SK-N-SH (cell line): ENCODE measurements at regions not wholly inside any gene's neighbourhood (a gene's known extent, or its start where the extent isn't known, plus 50 kb on each side); places are given as distances from the start of the nearest gene placed in this dataset.

Source experiments
- EP300 ChIP-seq, 2 experiments: IDR thresholded peaks; 2 replicates each; pipeline versions ENCODE4 v1.4.0 to v1.6.1; 2012; ENCODE audit warnings: borderline replicate concordance in 1 of 2, low read depth in 1 of 2, low read length in 1 of 2
- EZH2phosphoT487 ChIP-seq: fragments of 200-600 bp; sonication (generic); IDR thresholded peaks from 2 replicates; pipeline ENCODE4 v1.6.1; 2017; ENCODE audit warnings: low read depth, mixed run types, mild to moderate bottlenecking, antibody characterized with exemption, moderate library complexity, borderline replicate concordance
- JUND ChIP-seq: IDR thresholded peaks from 2 replicates; pipeline ENCODE4 v1.4.0; 2012
- MAX ChIP-seq: IDR thresholded peaks from 2 replicates; pipeline ENCODE4 v1.4.0; 2012; ENCODE audit warnings: low read depth
- NRF1 ChIP-seq: IDR thresholded peaks from 2 replicates; pipeline ENCODE4 v1.6.1; 2012; ENCODE audit warnings: low read depth, mild to moderate bottlenecking, low read length
- POLR2AphosphoS5 ChIP-seq: IDR thresholded peaks from 2 replicates; pipeline ENCODE4 v1.6.1; 2012; ENCODE audit warnings: low read depth, low read length
- SMC3 ChIP-seq: IDR thresholded peaks from 2 replicates; pipeline ENCODE4 v1.6.1; 2012; ENCODE audit warnings: low read depth, low read length, improper control_type of control experiment
- TCF12 ChIP-seq: IDR thresholded peaks from 2 replicates; pipeline ENCODE4 v1.4.0; 2012
- YY1 ChIP-seq: IDR thresholded peaks from 2 replicates; pipeline ENCODE4 v1.4.0; 2012; ENCODE audit warnings: low read depth, mild to moderate bottlenecking
- TF ChIP-seq, protein P1 (sequence below): fragments of 200-600 bp; sonication (generic); IDR thresholded peaks from 2 replicates; pipeline ENCODE4 v1.6.1; 2017; ENCODE audit warnings: antibody characterized with exemption, mild to moderate bottlenecking, moderate library complexity
- TF ChIP-seq, protein P2 (sequence below): IDR thresholded peaks from 2 replicates; pipeline ENCODE4 v1.6.1; 2012; ENCODE audit warnings: mild to moderate bottlenecking, low read depth, low read length, moderate library complexity
- TF ChIP-seq, protein P3 (sequence below): IDR thresholded peaks from 2 replicates; pipeline ENCODE4 v1.4.0; 2012; ENCODE audit warnings: low read depth, borderline replicate concordance

DNA sequence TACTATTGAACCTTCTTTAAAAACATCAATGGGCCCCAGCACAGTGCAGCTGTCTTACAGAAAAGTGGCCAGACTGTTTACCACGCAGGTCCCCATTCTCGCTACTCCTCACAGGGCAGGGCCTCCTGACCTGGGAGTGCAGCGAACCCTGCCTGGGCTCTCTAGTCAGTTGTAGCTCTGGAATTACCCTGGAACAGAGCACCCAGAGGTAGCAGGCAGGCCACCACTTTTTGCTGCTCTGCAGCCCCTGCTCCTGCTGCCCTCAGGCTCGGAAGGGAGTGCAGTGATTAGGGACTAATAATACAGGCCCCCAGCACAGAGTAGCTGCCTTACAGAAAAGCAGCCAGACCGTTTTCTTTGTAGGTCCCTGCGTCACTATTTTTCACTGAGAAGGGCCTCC is 1563.0 kb downstream of the SUCLG1 start:
- TF ChIP-seq POLR2AphosphoS5 (no peak), MAX (no peak), SMC3 (no peak), TCF12 (no peak), JUND (no peak), YY1 (no peak), EP300 (IDR thresholded peaks at IDR 0.05; ENCODE audit: borderline replicate concordance in 1 of 2, low read depth in 1 of 2, low read length in 1 of 2) (no peak), NRF1 (no peak), EZH2phosphoT487 (no peak)
- TF ChIP-seq, protein P1, sequence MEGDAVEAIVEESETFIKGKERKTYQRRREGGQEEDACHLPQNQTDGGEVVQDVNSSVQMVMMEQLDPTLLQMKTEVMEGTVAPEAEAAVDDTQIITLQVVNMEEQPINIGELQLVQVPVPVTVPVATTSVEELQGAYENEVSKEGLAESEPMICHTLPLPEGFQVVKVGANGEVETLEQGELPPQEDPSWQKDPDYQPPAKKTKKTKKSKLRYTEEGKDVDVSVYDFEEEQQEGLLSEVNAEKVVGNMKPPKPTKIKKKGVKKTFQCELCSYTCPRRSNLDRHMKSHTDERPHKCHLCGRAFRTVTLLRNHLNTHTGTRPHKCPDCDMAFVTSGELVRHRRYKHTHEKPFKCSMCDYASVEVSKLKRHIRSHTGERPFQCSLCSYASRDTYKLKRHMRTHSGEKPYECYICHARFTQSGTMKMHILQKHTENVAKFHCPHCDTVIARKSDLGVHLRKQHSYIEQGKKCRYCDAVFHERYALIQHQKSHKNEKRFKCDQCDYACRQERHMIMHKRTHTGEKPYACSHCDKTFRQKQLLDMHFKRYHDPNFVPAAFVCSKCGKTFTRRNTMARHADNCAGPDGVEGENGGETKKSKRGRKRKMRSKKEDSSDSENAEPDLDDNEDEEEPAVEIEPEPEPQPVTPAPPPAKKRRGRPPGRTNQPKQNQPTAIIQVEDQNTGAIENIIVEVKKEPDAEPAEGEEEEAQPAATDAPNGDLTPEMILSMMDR: no peak
- TF ChIP-seq, protein P2, sequence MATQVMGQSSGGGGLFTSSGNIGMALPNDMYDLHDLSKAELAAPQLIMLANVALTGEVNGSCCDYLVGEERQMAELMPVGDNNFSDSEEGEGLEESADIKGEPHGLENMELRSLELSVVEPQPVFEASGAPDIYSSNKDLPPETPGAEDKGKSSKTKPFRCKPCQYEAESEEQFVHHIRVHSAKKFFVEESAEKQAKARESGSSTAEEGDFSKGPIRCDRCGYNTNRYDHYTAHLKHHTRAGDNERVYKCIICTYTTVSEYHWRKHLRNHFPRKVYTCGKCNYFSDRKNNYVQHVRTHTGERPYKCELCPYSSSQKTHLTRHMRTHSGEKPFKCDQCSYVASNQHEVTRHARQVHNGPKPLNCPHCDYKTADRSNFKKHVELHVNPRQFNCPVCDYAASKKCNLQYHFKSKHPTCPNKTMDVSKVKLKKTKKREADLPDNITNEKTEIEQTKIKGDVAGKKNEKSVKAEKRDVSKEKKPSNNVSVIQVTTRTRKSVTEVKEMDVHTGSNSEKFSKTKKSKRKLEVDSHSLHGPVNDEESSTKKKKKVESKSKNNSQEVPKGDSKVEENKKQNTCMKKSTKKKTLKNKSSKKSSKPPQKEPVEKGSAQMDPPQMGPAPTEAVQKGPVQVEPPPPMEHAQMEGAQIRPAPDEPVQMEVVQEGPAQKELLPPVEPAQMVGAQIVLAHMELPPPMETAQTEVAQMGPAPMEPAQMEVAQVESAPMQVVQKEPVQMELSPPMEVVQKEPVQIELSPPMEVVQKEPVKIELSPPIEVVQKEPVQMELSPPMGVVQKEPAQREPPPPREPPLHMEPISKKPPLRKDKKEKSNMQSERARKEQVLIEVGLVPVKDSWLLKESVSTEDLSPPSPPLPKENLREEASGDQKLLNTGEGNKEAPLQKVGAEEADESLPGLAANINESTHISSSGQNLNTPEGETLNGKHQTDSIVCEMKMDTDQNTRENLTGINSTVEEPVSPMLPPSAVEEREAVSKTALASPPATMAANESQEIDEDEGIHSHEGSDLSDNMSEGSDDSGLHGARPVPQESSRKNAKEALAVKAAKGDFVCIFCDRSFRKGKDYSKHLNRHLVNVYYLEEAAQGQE: no peak
- TF ChIP-seq, protein P3, sequence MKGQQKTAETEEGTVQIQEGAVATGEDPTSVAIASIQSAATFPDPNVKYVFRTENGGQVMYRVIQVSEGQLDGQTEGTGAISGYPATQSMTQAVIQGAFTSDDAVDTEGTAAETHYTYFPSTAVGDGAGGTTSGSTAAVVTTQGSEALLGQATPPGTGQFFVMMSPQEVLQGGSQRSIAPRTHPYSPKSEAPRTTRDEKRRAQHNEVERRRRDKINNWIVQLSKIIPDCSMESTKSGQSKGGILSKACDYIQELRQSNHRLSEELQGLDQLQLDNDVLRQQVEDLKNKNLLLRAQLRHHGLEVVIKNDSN: no peak
